DMS79 treated with DMSO at 0.1 percent for 48 hours (cell line): ENCODE measurements at regions not wholly inside any gene's neighbourhood (a gene's known extent, or its start where the extent isn't known, plus 50 kb on each side); places are given as distances from the start of the nearest gene placed in this dataset.

Experiments used
- DNase-seq: peaks from one replicate; lab custom pipeline; 2025; lab: John Stamatoyannopoulos, UW

DNA sequence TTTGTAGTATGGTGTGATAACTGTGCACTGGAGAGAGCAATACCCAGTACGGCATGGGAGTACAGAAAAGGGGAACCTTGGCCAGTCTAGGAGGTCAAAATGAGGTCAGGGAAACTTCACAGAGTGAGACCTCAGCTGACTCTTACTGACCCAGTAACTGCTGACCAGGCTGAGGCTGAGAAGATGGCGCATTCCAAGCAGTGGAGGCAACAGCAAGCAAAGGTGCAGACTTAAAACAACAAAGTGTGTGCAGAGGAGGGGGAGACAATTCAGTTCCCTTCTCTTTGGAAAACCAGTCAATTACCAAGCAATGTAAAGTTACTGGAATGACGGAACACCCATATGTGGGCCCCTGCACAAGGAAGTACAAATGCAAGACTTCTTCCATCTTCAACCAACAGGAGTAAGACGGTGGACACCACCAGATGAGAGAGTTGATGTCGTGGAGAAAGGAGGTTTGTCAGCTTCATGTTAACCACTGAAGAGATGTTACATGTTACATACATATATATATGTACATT is 54.6 kb upstream of the PRDX6 start:
- no peak for DNase-seq

DNA sequence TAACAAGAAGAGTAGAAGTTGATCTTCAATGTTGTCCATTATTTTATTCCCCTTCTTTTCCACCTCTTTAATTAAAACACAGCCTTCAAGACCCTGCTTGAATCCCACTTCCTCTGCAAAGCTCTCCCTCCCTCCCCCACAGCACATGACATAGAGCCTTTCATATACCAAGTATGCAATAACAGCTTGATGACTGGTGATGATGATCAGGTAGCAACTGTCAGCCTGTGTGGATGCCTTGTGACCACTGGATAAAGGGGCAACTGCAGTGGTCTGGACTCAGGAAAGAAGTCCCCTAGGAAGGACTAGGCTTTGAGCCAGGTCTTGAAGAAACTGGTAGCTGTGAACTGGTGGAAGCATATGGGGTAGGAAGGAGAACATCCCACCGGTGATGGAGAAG is 53.8 kb upstream of the PRDX6 start:
- no peak for DNase-seq

DNA sequence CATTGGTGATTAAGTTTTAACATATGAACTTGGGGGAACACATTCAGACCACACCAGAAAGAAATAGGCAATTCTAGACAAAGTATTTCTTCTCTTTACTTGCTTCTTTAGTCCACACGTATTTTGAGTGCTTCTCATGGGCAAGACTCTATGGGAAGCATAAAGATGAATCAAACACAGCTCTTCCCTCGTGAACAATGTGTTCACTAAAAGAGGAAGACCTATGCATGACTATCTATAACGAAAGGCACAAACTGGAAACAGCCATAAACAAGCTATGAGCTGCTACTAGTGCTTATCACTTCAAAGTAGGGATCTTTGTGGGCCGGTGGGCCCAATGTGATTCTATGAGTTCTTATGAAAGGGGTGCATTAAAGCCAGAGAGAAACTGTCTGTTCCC is 53.0 kb upstream of the PRDX6 start:
- DNase-seq: no peak

DNA sequence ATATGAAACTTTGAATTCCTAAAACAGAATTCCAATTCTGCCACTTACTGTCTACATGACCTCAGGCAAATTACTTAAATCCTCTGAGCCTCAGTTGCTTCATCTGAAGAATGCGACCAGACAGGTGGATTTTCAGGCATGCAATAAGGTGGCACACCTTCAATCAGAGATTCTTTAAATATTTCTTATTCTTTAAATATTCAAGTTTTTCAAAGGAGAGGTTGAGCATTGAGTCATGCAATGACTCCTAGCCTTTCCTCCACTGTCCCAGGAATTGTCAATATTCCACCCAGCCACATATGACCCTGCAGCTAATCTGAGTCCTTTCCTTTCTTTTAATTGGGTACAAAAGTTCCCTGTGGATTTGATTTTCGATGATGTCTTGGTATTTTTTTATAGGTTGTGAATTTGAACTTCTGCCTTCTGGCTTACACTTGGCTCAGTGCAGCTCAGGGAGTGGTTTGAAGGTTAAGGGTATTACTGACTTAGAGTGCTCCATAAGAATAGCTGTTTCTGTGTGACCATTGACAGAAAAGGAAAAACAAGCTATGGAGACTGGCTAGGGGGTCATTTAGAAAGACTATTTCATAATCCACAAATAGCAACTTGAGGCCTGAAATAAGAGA is 52.2 kb upstream of the PRDX6 start:
- no peak for DNase-seq

DNA sequence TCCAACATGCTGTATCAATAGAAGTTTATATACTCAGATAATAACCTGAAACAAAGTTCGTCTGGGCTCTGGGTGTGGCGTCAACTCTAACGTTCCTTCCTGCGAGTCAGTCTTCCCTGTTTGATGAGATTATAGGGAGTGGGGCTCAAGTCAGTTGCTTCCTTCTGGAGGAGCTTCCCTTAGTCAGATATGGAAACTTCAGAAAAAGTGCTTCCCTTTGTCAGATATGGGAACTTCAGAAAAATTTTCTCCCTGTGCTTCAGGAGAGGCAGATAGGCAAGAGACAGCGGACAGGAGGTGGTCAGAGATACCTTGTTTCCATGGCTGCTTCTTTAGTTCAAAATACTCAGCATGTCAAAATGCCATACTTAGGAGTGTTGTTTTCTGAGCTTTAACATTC is 51.1 kb upstream of the PRDX6 start:
- DNase-seq: no peak

DNA sequence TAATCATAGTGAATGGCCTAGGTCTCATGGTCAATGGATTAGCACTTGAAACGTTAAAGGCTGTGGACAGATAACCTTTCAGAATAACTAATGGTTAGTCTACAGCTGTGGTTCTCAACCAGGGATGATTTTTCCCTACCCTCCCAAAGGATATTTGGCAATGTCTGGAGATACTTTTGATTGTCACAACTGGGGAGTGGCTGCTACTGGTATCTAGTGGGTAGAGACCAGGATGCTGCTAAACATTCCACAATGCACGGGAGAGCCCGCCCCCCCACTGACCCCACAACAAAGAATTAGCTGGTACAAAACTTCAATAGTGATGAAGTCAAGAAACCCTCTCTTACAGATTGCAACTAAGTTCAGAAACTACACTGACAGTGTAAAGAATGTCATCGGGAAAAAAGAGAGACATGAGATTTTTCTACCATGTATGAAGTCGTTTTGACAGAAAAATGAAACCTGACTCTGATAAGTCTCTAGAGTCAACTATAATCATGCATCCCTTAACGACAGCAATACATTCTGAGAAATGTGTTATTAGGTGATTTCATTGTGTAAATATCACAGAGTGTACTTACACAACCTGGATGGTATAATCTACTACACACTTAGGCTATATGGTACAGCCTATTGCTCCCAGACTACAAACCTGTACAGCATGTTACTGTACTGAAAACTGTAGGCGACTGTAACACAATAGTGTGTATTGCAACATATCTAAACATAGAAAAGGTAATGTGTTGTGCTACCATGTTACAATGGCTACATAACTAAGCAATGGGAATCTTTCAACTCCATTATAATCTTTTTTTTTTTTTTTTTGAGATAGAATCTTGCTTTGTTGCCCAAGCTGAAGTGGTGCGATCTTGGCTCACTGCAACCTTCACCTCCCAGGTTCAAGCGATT is 49.7 kb upstream of the PRDX6 start:
- no peak for DNase-seq
